H9 (cell line): ENCODE measurements at regions not wholly inside any gene's neighbourhood (a gene's known extent, or its start where the extent isn't known, plus 50 kb on each side); places are given as distances from the start of the nearest gene placed in this dataset.

Experiments
- DNase-seq: peaks from one replicate; pipeline ENCODE4 v3.0.0-alpha.2; 2017
- H2AFZ ChIP-seq: one replicate; pipeline ENCODE4 v1.6.1; 2013; ENCODE audit warnings: mild to moderate bottlenecking, low read length, control low read depth, moderate library complexity
- H2AK5ac ChIP-seq: 2 replicates; pipeline ENCODE4 v1.6.1; 2013; ENCODE audit warnings: low read length, control low read depth, mixed read lengths; ENCODE audit not compliant: insufficient read length
- H2BK120ac ChIP-seq: one replicate; pipeline ENCODE4 v1.6.1; 2013; ENCODE audit warnings: low read depth, mild to moderate bottlenecking, low read length, control low read depth, inconsistent platforms; ENCODE audit not compliant: poor library complexity, severe bottlenecking
- H2BK12ac ChIP-seq: 2 replicates; pipeline ENCODE4 v1.6.1; 2013; ENCODE audit warnings: low read length, control low read depth, mixed read lengths, low read depth; ENCODE audit not compliant: insufficient read length
- H2BK15ac ChIP-seq: 2 replicates; pipeline ENCODE4 v1.6.1; 2013; ENCODE audit warnings: low read depth, low read length, control low read depth
- H2BK20ac ChIP-seq: one replicate; pipeline ENCODE4 v1.6.1; 2013; ENCODE audit warnings: low read depth, mild to moderate bottlenecking, low read length, control low read depth, inconsistent platforms; ENCODE audit not compliant: poor library complexity, severe bottlenecking
- H2BK5ac ChIP-seq: 2 replicates; pipeline ENCODE4 v1.6.1; 2013; ENCODE audit warnings: low read length, control low read depth, mixed read lengths; ENCODE audit not compliant: insufficient read length
- H3K14ac ChIP-seq: 2 replicates; pipeline ENCODE4 v1.6.1; 2013; ENCODE audit warnings: low read length, control low read depth; ENCODE audit not compliant: insufficient read depth
- H3K18ac ChIP-seq: 2 replicates; pipeline ENCODE4 v1.6.1; 2013; ENCODE audit warnings: low read depth, mild to moderate bottlenecking, mixed read lengths, low read length, control low read depth; ENCODE audit not compliant: insufficient read length
- H3K23ac ChIP-seq: 2 replicates; pipeline ENCODE4 v1.6.1; 2013; ENCODE audit warnings: low read length, control low read depth, mixed read lengths, low read depth; ENCODE audit not compliant: insufficient read length
- H3K23me2 ChIP-seq: 2 replicates; pipeline ENCODE4 v1.6.1; 2013; ENCODE audit warnings: low read depth, mild to moderate bottlenecking, mixed read lengths, low read length, control low read depth; ENCODE audit not compliant: insufficient read length, poor library complexity, severe bottlenecking
- H3K27ac ChIP-seq: 2 replicates; pipeline ENCODE4 v1.5.1; 2013; ENCODE audit warnings: low read length, control low read depth, mixed read lengths, low read depth; ENCODE audit not compliant: insufficient read length
- H3K27me3 ChIP-seq: 2 replicates; pipeline ENCODE4 v1.6.1; 2013; ENCODE audit warnings: low read length, control low read depth, inconsistent platforms; ENCODE audit not compliant: insufficient read depth
- H3K4ac ChIP-seq: 2 replicates; pipeline ENCODE4 v1.6.1; 2013; ENCODE audit warnings: low read depth, mild to moderate bottlenecking, control low read depth, inconsistent platforms, low read length, moderate library complexity
- H3K4me1 ChIP-seq: 2 replicates; pipeline ENCODE4 v1.6.1; 2013; ENCODE audit warnings: low read length, control low read depth, inconsistent platforms; ENCODE audit not compliant: insufficient read depth
- H3K4me2 ChIP-seq: 2 replicates; pipeline ENCODE4 v1.6.1; 2013; ENCODE audit warnings: low read length, control low read depth, mixed read lengths; ENCODE audit not compliant: insufficient read length, insufficient read depth
- H3K56ac ChIP-seq: 2 replicates; pipeline ENCODE4 v1.6.1; 2013; ENCODE audit warnings: low read depth, mild to moderate bottlenecking, mixed read lengths, low read length, control low read depth; ENCODE audit not compliant: insufficient read length
- H3K79me1 ChIP-seq: 2 replicates; pipeline ENCODE4 v1.6.1; 2013; ENCODE audit warnings: low read depth, mild to moderate bottlenecking, moderate library complexity, low read length, control low read depth, inconsistent platforms; ENCODE audit not compliant: insufficient read depth, poor library complexity, severe bottlenecking
- H3K79me2 ChIP-seq: 2 replicates; pipeline ENCODE4 v1.6.1; 2013; ENCODE audit warnings: low read length, control low read depth, inconsistent platforms; ENCODE audit not compliant: insufficient read depth
- H3K9ac ChIP-seq: 2 replicates; pipeline ENCODE4 v1.6.1; 2013; ENCODE audit warnings: low read length, control low read depth, mixed read lengths; ENCODE audit not compliant: insufficient read length; ENCODE audit errors: extremely low read depth
- H3K9me3 ChIP-seq: one replicate; pipeline ENCODE4 v1.6.1; 2013; ENCODE audit warnings: low read depth, low read length, inconsistent platforms; ENCODE audit not compliant: control insufficient read depth
- H3T11ph ChIP-seq: one replicate; pipeline ENCODE4 v1.6.1; 2013; ENCODE audit warnings: mild to moderate bottlenecking, low read length, control low read depth, inconsistent platforms
- H4K20me1 ChIP-seq: one replicate; pipeline ENCODE4 v1.6.1; 2013; ENCODE audit not compliant: control insufficient read depth, insufficient read length, insufficient read depth
- H4K5ac ChIP-seq: 2 replicates; pipeline ENCODE4 v1.6.1; 2013; ENCODE audit warnings: low read depth, mild to moderate bottlenecking, mixed read lengths, low read length, control low read depth; ENCODE audit not compliant: insufficient read length
- H4K8ac ChIP-seq: replicated peaks from 2 replicates; pipeline ENCODE4 v1.6.1; 2013; ENCODE audit warnings: low read length, control low read depth, mixed read lengths, low read depth; ENCODE audit not compliant: insufficient read length
- H4K91ac ChIP-seq: 2 replicates; pipeline ENCODE4 v1.6.1; 2013; ENCODE audit warnings: low read depth, mild to moderate bottlenecking, moderate library complexity, mixed read lengths, low read length, control low read depth; ENCODE audit not compliant: insufficient read length
- H3K27ac Mint-ChIP-seq, 3 experiments: 2 replicates in 2 of 3; 3 replicates in 1 of 3; pipeline ENCODE4 v1.8.0; 2020 to 2021; ENCODE audit warnings: mixed read lengths in 3 of 3, mild to moderate bottlenecking in 1 of 3, moderate library complexity in 1 of 3
- H3K27me3 Mint-ChIP-seq: 2 replicates; pipeline ENCODE4 v1.8.0; 2021; ENCODE audit warnings: low read depth, mild to moderate bottlenecking, moderate library complexity, mixed read lengths
- H3K36me3 Mint-ChIP-seq, 3 experiments: 2 replicates in 2 of 3; 3 replicates in 1 of 3; pipeline ENCODE4 v1.8.0; 2020 to 2021; ENCODE audit warnings: low read depth in 3 of 3, mixed read lengths in 3 of 3; ENCODE audit not compliant: insufficient read depth in 1 of 3
- H3K4me1 Mint-ChIP-seq, 2 experiments: 2 replicates each; pipeline ENCODE4 v1.8.0; 2020; ENCODE audit warnings: mixed read lengths in 2 of 2
- H3K4me3 Mint-ChIP-seq, 2 experiments: 2 replicates in 1 of 2; 3 replicates in 1 of 2; pipeline ENCODE4 v1.8.0; 2020 to 2021; ENCODE audit warnings: mild to moderate bottlenecking in 2 of 2, mixed read lengths in 2 of 2, moderate library complexity in 1 of 2
- H3K9me3 Mint-ChIP-seq, 2 experiments: 2 replicates in 1 of 2; 3 replicates in 1 of 2; pipeline ENCODE4 v1.8.0; 2020; ENCODE audit warnings: mild to moderate bottlenecking in 2 of 2, mixed read lengths in 2 of 2, moderate library complexity in 1 of 2
- WGBS: extraction: QIAGEN DNeasy Blood & Tissue Kit; methylation state at CpG from one replicate; pipeline ENCODE4 v1.1.7; 2013; ENCODE audit warnings: missing lambda C conversion rate, low lambda C conversion rate, mixed read lengths; ENCODE audit not compliant: insufficient read length; ENCODE audit errors: extremely low coverage; 5-methylcytosine and 5-hydroxymethylcytosine counted together
- TF ChIP-seq, protein P1 (sequence below): fragments of 200-600 bp; sonication (generic); conservative IDR thresholded peaks from 3 replicates; pipeline ENCODE4 v1.8.0; 2021; ENCODE audit warnings: antibody characterized with exemption, mild to moderate bottlenecking

DNA sequence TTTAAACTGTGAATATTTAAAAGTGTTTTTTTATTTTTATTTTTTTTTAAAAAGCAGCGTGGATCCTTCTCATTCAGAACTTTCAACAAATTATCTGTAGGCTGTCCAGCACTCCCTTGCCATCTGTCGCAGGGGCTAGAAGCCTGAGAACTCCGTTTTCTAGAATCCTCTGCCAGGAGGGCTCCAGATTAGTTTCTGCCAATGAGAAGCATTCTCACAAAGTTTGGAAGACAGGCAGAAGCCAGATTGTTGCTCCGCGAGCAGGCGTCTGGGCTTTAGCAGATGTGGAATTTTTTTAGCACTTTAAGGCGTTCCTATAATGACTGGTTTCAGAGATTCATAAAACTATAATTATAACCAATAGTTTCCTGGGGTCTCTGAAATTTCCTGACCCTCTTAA lies 220.9 kb upstream of the KIAA1217 start:
- H3K79me1 ChIP-seq: no peaks in the 10 kb centered on the region
- no peak overlapping the region for H2BK20ac ChIP-seq
- H3K9me3 ChIP-seq: no peaks in the 10 kb centered on the region
- no peak overlapping the region for H4K5ac ChIP-seq
- H3K4ac ChIP-seq: no peak overlapping the region
- no peak overlapping the region for H4K8ac ChIP-seq
- no peak overlapping the region for H3K23ac ChIP-seq
- Mint-ChIP-seq H3K4me3 (no peak overlapping the region), H3K4me1 (no peaks in the 10 kb centered on the region), H3K27ac (no peak overlapping the region), H3K9me3 (peaks cover 0 to 3% of the 10 kb centered on the region in 2 experiments; a peak in 2 of 5 replicates), H3K27me3 (no peaks in the 10 kb centered on the region), H3K36me3 (peaks cover 0 to 2% (median 0%) of the 10 kb centered on the region in 3 experiments; a peak in 1 of 7 replicates)
- H4K91ac ChIP-seq: no peak overlapping the region
- H3K27me3 ChIP-seq: no peaks in the 10 kb centered on the region
- WGBS: no CpG with 5 or more reads among the region's 7 CpGs
- TF ChIP-seq, protein P1, sequence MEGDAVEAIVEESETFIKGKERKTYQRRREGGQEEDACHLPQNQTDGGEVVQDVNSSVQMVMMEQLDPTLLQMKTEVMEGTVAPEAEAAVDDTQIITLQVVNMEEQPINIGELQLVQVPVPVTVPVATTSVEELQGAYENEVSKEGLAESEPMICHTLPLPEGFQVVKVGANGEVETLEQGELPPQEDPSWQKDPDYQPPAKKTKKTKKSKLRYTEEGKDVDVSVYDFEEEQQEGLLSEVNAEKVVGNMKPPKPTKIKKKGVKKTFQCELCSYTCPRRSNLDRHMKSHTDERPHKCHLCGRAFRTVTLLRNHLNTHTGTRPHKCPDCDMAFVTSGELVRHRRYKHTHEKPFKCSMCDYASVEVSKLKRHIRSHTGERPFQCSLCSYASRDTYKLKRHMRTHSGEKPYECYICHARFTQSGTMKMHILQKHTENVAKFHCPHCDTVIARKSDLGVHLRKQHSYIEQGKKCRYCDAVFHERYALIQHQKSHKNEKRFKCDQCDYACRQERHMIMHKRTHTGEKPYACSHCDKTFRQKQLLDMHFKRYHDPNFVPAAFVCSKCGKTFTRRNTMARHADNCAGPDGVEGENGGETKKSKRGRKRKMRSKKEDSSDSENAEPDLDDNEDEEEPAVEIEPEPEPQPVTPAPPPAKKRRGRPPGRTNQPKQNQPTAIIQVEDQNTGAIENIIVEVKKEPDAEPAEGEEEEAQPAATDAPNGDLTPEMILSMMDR: no peak
- H3K18ac ChIP-seq: no peak overlapping the region
- no peak overlapping the region for H2BK120ac ChIP-seq
- no peak overlapping the region for H3K27ac ChIP-seq
- no peak overlapping the region for H2AFZ ChIP-seq
- H3K9ac ChIP-seq: no peak overlapping the region
- H2BK15ac ChIP-seq: no peak overlapping the region
- no peaks in the 10 kb centered on the region for H4K20me1 ChIP-seq
- no peak overlapping the region for H3T11ph ChIP-seq
- no peak for DNase-seq
- H3K56ac ChIP-seq: no peak overlapping the region
- no peaks in the 10 kb centered on the region for H3K79me2 ChIP-seq
- H3K23me2 ChIP-seq: no peaks in the 10 kb centered on the region
- H2BK5ac ChIP-seq: no peak overlapping the region
- H3K4me1 ChIP-seq: no peaks in the 10 kb centered on the region
- no peak overlapping the region for H3K4me2 ChIP-seq
- no peak overlapping the region for H3K14ac ChIP-seq
- no peak overlapping the region for H2AK5ac ChIP-seq
- no peak overlapping the region for H2BK12ac ChIP-seq
